GM19351 (cell line): ENCODE measurements at regions not wholly inside any gene's neighbourhood (a gene's known extent, or its start where the extent isn't known, plus 50 kb on each side); places are given as distances from the start of the nearest gene placed in this dataset.
"Not testable (repeated sequence)": the region's sequence is repeated elsewhere in the genome, so short reads cannot be mapped to it uniquely, and the experiment has no call there.

Experiments
- ATAC-seq: cut with Tn5 transposase; IDR thresholded peaks from one replicate; pipeline ENCODE4 v1.9.1; 2021; ENCODE audit warnings: mild to moderate bottlenecking, moderate library complexity; ENCODE audit not compliant: unreplicated experiment

DNA sequence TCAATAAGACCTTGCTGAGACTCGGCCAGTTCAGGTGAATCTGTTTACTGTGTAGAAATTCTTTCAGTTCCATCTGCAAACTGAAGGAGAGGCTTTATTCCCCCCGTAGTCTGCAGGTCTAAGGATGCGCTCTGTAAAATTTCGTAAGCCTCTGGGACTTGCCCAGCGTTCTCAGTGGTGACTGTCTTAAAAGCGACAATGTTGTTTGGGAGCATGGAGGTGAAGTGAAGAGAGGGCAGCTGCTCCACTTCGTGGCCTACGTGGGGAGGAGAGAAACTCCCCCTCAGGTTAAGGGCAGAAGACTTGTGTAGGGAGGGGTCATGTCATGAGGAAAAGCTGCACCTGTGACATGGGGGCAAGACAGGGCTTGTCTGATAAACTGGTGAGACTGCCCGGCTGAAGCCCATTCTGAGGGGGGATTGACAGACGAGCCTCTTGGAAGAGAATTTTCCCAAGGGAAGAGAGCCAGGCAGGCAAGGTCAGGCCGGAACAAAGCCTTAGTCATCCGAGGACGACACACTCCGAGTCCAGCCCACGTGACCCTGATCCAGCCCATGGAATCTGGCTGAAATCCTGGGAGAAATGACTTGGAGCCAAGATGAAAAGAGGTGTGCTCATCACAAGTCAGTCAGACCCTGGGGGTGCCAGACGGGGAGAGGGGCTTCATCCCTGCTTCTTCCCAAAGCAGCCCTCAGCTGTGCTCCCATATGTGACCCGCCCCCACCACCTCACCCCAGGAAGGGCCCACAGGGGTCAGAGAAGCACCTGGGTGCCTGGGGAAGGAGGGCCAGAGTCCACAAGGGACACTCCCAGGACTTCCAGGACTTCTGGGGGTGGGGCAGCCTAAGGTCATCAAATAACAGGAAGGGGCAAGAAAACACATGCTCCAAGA is 88.5 kb upstream of the SH3BP4 start:
- no peak for ATAC-seq

DNA sequence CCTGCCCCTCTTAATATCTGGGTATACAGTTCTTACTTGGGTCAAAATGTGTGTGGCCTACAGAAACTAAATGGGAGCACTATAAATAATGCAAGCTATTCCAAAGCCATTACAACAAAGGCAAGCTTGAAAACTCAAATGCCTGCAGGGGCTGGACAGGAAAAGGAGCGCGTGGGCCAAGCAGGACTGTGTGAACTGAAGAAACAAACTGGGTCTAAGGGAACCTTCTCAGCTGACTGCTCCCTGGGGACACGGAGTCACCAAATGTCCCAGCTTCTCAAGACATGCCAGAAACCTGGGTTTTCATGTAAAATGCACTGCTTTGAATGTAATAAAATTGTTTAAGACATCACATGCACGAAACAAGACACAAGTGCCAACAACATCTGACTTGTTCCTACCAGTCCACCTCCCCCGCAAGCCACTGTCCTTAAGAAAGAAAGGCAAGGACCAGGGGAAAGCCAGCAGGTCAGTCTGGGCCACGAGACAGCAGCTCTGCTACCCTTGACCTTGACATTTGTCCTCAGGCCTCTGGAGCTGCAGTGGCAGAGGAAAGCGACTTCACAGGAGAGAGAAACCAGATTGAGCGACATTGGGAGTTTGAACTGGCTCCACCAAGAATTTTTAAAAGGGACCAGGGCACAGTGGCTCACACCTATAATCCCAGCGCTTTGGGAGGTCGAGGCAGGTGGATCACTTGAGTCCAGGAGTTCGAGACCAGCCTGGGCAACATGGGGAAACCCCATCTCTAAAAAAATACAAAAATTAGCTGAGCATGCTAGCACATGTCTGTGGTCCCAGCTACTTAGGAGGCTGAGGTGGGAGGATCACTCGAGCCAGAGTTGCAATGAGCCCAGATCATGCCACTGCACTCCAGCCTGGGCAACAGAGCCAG is 89.7 kb upstream of the SH3BP4 start:
- ATAC-seq: no peak

DNA sequence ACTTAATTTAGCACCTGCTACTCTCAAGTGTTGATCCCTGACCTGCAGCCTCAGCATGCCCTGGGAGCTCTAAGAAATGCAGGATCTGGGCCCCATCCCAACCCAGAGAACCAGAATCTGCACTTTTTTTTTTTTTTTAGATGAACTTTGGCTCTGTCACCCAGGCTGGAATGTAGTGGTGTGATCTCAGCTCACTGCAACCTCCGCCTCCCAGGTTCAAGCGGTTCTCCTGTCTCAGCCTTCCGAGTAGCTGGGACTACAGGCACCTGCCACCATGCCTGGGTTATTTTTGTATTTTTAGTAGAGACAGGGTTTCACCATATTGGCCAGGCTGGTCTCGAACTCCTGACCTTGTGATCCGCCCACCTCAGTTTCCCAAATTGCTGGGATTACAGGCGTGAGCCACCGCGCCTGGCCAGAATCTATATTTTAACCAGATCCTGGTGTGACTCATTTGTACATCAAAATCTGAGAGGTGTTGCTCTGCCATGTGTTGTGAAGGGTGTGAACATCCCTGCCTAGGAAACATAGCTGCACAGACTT is 92.4 kb upstream of the SH3BP4 start:
- not testable (repeated sequence) for ATAC-seq

DNA sequence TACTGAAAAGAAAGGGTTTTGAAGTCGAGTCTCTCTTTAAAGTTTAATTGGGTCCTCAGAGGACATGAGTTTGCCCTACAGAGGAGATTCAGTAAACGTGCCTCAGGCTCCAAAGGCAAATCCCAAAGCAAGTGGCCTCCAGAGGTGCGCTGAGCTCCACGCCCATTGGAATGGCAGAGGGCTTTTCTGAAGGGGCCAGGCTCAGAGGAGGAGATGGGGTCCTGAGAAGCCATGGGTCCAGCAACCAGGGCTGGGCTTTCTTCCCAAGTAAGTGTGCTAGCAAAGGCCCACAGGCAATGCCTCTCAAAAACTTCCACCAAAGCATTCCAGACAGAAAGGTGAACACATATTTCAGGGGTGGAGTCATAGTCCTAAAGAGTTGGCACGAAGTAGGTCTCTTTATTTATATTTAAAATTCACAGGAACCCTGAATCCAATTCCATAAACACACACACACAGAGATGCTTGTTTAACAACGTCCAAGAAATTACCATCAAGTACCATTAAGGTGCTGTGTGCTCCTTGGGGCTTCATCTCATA is 93.0 kb upstream of the SH3BP4 start:
- no peak for ATAC-seq

DNA sequence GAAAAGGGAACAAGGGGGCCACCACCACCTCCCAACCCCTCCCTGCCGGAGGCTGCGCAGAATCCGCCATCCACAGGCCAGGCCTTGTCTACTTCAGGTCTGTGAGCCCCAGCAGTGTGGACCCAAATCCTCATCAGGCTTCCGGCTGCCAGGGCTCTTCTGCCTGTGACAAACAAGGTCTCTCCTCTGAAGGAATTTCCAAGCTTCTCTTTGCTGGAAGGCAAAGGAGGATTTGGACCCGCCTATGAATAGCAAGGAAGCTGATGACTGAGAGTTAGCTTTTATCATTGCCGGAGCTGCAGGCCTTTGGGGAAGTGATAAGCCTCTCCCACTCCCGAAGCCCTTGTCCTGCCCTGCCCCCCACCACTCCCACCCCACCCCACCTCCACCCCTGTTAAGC is 93.7 kb upstream of the SH3BP4 start:
- no peak for ATAC-seq

DNA sequence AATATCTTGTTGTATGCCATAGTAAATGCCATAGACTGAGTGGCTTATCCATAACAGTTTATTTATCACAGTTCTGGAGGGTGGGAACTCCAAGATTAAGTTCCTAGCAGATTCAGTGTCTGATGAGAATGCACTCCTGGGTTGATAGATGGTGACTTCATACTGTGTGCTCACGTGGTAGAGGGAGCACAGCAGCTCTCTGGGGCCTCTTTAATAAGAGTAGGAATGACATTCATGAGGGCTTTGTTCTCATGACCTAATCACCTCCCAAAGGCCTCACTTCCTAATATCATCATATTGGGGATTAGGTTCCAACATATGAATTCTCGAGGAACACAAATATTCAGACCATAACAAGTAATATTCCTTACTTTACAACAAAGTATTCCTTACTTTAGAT is 98.1 kb upstream of the SH3BP4 start:
- no peak for ATAC-seq

DNA sequence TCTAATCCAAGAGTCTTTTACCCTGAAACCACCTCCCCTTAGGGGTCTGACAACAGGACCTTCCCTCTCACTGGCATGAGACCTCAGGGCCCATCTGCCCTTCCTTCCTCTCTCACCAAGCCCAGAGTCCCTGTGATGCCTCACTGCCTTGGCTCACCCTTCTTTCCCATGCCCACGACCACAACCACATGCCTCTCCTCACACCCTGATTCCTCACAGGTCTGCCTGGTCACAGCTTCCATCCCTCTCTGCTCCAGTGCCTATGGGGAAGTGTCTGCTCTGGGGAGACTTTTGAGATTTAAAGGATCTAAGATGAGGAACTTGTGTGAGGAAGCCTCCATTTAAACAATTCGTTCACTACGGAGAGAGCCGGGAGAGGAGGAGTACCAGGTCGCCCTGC is 98.9 kb upstream of the SH3BP4 start:
- ATAC-seq: no peak

DNA sequence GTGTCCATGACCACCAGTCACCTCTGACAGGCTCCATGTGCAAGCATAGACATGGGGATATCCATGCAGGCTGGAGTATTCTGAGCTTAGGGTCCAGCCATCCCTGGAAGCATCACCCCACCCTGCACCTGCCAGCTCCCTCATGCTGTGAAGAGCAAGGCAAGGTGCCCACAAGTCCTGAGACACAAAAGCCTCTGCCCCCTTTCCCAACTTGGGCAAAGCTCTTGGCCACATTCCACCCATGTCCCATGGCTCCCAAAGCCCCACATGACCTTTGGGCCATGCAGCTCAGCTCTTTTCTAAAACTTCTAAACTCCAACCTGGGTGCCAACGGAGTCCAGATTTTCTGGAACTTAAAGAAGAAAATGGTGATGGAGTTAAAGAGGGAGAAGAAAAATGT is 99.8 kb upstream of the SH3BP4 start:
- ATAC-seq: no peak

DNA sequence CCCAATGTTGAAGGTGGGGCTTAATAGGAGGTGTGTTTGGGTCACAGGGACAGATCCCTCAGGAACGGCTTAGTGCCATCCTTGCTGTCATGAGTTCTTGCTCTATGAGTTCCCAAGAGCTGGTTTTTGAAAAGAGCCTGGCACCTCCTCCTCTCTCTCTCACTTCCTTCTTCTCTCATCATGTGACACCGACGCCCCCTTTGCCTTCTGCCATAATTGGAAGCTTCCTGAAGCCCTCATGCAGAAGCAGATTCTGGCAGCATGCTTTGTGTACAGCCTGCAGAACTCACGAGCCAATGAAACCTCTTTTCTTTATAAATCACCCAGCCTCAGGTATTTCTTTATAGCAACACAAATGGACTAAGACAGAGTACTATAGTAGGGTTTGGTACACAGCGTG is 100.4 kb upstream of the SH3BP4 start:
- ATAC-seq: no peak

DNA sequence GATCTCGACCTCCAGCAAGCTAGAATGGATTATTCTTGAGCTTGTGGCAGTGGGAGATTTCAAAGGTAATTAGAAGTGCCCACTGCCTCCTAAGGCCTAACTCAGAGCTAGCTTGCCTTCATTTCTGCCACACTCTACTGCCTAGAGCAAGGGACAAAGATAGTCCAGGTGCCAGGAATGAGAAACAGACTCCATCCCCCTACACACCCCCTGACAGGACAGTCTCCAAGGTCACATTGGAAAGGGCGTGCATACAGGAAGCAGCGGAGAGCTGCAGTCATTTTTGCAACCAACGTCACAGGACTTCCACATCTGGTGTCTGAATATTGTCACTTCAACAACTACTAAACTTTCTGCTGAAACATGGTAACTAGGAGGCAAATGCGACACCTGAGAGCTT is 101.0 kb upstream of the SH3BP4 start:
- no peak for ATAC-seq

DNA sequence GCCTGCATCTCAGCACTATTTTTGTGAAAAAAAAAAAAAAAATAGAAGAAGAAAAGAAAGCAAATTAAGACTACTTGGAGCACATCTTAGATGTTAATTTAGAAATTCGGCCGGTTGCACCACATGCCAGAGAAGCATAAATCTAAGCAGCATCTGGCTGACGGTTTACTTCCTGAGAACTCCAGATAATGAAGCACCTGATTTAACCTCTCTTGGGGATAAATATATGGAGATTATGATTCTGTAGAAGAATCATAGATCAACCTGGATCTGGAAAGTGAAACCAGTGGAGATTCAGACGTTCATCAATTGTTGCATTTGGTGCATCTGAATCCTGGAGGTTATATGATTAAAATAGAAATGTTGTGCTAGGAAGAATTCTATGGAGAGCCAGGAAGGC is 102.1 kb upstream of the SH3BP4 start:
- ATAC-seq: no peak

DNA sequence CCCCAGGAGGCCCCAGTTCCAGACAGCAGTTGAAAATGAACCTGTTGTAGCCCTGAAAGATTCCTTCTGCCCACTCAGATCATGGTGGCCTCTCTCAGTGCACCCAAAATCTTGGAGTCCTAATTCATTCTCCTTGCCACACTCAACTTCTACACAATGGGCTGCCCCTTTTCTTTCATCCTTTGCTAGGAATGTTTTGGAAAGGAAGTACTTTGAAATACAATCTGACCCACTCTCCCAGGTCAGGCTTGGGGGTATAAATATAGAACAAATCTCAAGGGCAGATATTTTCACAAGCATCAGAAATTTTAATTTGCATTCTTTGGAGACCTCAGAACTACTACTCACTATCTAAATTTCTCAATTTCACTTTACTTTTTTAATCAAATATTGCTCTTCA is 103.2 kb upstream of the SH3BP4 start:
- no peak for ATAC-seq

DNA sequence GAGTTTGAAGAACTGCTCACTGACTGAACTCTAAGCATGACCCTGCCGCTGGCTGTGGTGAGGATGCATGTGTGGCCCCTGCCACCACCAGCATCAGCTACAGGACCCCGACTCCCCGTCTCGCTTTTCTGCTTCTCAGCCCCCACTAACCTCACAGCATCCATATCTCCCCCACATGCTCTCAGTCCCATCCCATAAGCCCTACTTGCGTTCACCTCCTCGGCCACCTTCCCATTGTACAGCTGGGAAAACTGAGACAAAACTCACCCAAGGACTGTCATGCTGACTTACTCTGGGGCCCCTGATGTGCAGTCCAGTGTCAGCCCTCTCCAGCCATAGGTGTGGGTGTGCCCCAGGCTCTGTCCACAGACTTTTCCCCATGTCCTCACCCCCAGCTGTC is 104.2 kb upstream of the SH3BP4 start:
- no peak for ATAC-seq

DNA sequence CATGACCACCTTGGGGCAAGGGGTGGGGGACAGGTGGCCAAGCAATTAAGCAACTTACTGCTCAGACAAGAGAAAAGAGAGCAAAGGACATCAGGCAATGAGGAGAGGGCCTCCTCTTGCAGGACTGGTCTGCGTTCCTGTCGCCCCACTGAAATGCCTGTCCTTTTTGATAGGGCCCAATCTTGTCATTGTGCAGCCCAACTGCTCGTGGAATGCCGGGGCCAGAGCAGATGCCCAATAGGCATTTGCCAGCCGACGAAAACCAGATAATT is 104.5 kb upstream of the SH3BP4 start:
- no peak for ATAC-seq

DNA sequence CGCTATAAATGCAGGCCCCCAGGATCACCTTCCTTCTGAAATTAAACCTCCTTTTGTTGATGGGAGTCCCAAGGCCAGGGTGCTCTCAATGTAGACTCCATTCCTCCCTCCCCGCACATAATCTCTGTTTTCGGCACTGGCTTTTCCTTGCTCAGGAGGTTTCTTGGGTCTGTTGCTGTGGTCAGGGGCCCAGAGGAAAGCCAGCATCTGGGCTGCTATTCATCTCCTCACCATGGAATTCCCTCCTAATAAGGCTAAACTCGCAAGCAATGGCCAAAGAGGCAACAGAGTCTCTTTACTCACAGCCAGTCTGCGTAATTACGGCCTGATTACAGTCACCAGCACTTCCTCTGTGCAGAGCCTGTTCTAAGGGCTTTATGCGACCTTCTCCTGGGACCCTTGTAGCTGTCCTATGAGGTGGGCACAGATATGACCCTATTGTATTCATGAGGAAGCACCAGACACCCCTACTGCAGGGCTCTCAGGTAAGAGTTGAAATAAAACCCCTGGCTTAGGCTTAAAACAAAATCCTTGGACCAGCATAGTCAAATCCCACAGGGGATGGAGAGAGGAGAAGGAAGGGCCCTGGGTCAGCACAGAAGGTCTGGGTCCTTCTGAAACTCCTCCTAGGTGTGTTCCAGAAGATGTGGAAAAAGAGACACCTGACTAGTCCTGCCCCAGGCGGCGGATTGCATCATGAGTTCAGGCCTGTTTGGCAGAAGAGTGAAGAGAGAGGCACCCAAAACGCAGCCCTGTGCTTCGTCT is 105.0 kb upstream of the SH3BP4 start:
- ATAC-seq: no peak

DNA sequence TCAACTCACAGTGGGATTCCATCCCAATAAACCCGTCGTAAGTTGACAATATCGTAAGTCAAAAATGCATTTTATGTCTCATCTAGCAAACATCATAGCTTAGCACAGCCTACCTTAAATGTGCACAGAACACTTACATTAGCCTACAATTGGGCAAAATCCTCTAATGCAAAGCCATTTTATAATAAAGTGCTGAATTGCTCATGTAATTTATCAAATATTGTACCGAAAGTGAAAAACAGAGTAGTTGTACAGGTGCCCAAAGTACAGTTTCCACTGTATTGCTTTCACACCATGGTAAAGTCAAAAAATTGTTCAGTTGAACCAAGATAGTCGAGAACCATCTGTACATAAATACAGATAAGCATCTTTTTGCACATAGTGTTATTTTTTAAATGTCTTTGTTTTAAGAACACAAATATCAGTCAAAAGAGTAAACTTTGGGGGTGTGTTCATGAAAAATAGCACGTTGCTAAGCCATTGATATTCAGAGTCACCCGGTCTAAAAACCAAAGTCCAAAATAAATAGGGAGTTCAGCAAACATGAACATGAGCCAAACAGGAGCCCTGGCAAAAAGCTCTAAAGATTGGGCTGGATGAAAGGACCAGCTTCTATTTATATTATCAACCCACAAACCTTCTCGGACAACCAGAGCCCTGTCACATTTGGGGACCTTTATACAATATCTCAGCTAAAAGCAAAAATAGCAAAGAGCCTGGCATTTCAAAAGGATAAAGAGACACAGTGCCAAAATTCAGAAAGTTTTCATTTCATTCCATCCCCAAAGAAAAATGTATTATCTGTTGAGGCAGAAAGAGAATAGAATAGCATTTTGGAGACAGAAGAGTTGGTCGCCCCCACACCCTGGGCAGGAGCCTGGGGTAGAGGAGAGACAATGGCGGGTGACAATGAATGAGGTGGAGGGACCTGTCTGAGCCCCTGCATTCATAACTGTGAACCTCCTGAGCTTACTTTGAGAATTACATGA is 105.9 kb upstream of the SH3BP4 start:
- no peak for ATAC-seq

DNA sequence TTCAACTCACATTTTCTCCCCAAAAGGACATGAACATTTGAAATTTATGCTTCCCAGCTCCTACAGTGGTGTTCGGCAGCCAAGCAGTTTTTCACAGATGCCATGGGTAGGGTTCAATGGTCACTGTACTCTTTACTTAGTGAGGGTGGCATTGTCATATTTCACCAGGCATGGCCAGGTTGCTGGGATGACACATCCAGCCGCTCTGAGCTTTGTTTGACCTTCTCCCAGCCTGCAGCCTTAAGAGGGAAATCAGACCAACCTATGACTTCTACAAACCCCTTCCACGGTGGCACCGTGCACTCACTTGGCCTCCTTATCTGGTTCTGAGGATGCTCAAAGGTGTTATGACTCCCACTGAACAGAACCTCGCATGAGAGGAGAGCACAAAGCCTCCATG is 108.4 kb upstream of the SH3BP4 start:
- ATAC-seq: no peak

DNA sequence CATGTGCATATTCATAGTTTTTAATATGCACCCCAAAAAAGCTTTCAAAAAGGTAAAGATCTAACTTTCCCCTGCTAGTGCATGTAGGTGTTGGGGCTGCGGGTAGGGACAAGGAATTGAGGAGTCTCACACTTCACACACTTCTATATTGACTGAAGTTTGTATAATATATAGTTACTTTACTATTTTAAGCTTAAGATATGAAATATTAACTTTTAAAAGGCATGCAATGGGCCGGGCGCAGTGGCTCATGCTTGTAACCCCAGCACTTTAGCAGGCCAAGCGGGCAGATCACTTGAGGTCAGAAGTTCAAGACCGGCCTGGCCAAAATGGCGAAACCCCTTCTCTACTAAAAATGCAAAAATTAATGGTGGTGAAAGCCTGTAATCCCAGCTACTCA is 109.1 kb upstream of the SH3BP4 start:
- no peak for ATAC-seq

DNA sequence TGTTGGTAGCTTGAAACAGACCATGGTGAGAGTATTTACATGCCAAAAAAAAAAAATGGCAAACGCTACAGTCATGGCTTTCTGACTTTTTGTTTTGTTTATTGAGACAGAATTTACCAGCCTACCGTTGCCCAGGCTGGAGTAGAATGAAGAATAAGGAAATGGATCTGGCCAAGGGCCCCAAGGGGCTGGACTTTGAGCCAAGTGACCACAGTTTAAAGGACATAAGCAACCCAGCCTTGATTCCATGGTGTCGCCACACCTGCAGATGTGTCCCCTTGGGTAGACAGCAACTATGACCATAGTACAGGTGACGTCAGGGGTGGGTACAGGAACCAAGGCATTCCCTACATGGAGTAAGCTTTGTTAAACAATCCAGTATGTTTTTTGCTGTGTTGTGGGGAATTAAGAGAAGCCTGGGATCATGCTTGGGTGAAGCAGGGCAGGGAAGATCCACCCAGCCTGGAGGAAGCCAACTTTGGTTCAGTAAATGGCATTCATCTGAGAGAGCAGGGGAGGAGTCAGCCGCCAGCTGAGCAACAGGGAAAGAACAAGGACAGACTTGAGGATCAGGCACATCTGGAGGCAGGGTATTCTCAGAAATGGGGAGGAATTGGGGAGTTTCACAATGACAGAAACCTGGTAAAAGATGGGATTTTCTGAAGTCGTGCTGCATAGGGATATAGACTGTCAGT is 110.3 kb upstream of the SH3BP4 start:
- ATAC-seq: no peak
